ENCODE measurements at regions not wholly inside any gene's neighbourhood (a gene's known extent, or its start where the extent isn't known, plus 50 kb on each side); places are given as distances from the start of the nearest gene placed in this dataset.

DNA sequence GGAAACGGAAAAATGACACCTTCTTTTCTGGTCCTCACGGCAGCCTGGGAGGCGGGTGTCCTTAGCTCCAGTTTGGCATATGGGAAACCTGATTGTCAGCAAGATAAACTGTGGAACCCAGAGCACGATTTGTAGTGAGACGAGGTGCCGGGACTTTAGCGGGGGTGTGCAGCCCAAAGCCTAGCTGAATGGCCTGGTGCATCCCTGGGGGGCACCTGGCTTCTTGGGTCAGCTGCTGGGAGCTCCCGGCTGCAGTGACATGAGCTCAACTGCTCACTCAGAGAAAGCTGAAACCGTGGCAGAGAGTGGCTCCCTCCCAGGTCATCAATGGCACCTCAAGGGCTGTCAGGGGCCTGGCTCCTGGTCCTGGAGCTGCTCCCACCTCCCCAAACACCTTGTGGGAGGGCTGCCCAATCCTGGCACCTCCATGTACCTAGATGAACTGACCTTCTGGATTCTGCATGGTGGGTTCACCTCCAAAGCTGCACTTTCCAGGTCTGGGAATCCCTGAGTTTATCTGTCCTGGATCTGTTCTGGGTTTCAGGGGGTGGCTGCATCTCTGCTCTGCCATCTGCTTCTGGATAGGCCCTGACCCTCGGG lies 260.5 kb downstream of the MATN1 start:
- no peak overlapping the region for H3K4me2 ChIP-seq (ENCODE audit: low read length)
- H3K36me3 ChIP-seq (ENCODE audit: control insufficient read depth, low read length), result no peaks in the 10 kb centered on the region
- TF ChIP-seq, protein P1, sequence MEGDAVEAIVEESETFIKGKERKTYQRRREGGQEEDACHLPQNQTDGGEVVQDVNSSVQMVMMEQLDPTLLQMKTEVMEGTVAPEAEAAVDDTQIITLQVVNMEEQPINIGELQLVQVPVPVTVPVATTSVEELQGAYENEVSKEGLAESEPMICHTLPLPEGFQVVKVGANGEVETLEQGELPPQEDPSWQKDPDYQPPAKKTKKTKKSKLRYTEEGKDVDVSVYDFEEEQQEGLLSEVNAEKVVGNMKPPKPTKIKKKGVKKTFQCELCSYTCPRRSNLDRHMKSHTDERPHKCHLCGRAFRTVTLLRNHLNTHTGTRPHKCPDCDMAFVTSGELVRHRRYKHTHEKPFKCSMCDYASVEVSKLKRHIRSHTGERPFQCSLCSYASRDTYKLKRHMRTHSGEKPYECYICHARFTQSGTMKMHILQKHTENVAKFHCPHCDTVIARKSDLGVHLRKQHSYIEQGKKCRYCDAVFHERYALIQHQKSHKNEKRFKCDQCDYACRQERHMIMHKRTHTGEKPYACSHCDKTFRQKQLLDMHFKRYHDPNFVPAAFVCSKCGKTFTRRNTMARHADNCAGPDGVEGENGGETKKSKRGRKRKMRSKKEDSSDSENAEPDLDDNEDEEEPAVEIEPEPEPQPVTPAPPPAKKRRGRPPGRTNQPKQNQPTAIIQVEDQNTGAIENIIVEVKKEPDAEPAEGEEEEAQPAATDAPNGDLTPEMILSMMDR (IDR thresholded peaks at IDR 0.05; ENCODE audit: low read depth, low read length, poor library complexity, severe bottlenecking), result no peak
- H3K4me1 ChIP-seq (ENCODE audit: control insufficient read depth, low read length), result no peaks in the 10 kb centered on the region
- H3K4me3 ChIP-seq (ENCODE audit: low read length), result no peak overlapping the region
- H3K9me2 ChIP-seq (replicated peaks; ENCODE audit: control insufficient read depth, low read length), result no peaks in the 10 kb centered on the region
- no peak overlapping the region for H3K27ac ChIP-seq (ENCODE audit: low read depth, low read length)
- H3K27me3 ChIP-seq (ENCODE audit: control insufficient read depth, low read length), result no peaks in the 10 kb centered on the region
- H4K20me1 ChIP-seq (ENCODE audit: control insufficient read depth, insufficient read depth, low read depth, low read length), result no peaks in the 10 kb centered on the region
- no peaks in the 10 kb centered on the region for H3K9me3 ChIP-seq (ENCODE audit: control insufficient read depth, insufficient read depth, low read length)
- no peaks in the 10 kb centered on the region for H3K79me2 ChIP-seq (ENCODE audit: control insufficient read depth, low read length)
- no peaks in the 10 kb centered on the region for H3F3A ChIP-seq (ENCODE audit: control insufficient read depth, insufficient read depth)

DNA sequence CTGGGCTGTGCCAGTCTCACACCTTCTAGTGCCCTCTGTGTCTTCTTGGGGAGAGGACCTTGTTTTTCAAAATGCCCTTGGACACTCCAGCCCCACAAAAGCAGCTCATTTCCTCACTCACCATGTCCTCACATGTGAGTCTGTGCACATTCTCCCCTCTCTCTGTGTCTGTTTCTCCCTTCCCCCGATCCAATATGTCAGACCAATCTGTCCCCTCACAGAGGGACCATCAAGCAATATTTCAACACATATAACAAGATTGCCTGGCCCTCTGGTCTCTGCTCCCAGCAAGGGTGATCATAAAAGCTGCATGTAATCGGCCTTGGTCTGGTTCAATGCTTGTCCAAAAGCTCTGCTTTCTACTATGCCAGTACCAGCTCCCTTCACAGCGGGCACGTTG lies 261.2 kb downstream of the MATN1 start:
- H3K27ac ChIP-seq (ENCODE audit: low read depth, low read length), result no peak overlapping the region
- no peaks in the 10 kb centered on the region for H3K9me2 ChIP-seq (replicated peaks; ENCODE audit: control insufficient read depth, low read length)
- H3K4me2 ChIP-seq (ENCODE audit: low read length), result no peak overlapping the region
- no peaks in the 10 kb centered on the region for H3K79me2 ChIP-seq (ENCODE audit: control insufficient read depth, low read length)
- H3K36me3 ChIP-seq (ENCODE audit: control insufficient read depth, low read length), result no peaks in the 10 kb centered on the region
- no peaks in the 10 kb centered on the region for H4K20me1 ChIP-seq (ENCODE audit: control insufficient read depth, insufficient read depth, low read depth, low read length)
- TF ChIP-seq EZH2phosphoT487 (IDR thresholded peaks at IDR 0.05; ENCODE audit: borderline replicate concordance, low read length), result no peak
- TF ChIP-seq, protein P1 (IDR thresholded peaks at IDR 0.05; ENCODE audit: low read depth, low read length, poor library complexity, severe bottlenecking), result no peak
- H3K9me3 ChIP-seq (ENCODE audit: control insufficient read depth, insufficient read depth, low read length), result no peaks in the 10 kb centered on the region
- no peaks in the 10 kb centered on the region for H3K27me3 ChIP-seq (ENCODE audit: control insufficient read depth, low read length)
- H3F3A ChIP-seq (ENCODE audit: control insufficient read depth, insufficient read depth), result no peaks in the 10 kb centered on the region
- H3K4me1 ChIP-seq (ENCODE audit: control insufficient read depth, low read length), result no peaks in the 10 kb centered on the region
- no peak overlapping the region for H3K4me3 ChIP-seq (ENCODE audit: low read length)

DNA sequence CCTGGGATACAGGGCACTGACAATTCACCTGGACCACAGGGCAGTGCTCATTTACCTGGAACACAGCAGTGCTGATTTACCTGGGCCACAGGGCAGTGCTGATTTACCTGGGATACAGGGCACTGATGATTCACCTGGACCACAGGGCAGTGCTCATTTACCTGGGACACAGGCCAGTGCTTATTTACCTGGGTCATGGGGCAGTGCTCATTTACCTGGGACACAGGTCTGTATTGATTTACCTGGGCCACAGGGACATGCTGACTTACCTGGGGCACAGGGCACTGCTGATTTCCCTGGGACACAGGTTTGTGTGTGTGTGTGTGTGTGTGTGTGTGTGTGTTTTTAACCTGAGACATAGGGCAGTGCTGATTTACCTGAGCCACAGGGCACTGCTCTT lies 261.7 kb downstream of the MATN1 start:
- H3F3A ChIP-seq (ENCODE audit: control insufficient read depth, insufficient read depth), result no peaks in the 10 kb centered on the region
- H3K4me3 ChIP-seq (ENCODE audit: low read length), result no peak overlapping the region
- no peaks in the 10 kb centered on the region for H4K20me1 ChIP-seq (ENCODE audit: control insufficient read depth, insufficient read depth, low read depth, low read length)
- H3K4me1 ChIP-seq (ENCODE audit: control insufficient read depth, low read length), result no peaks in the 10 kb centered on the region
- no peak overlapping the region for H3K4me2 ChIP-seq (ENCODE audit: low read length)
- H3K9me3 ChIP-seq (ENCODE audit: control insufficient read depth, insufficient read depth, low read length), result no peaks in the 10 kb centered on the region
- H3K27ac ChIP-seq (ENCODE audit: low read depth, low read length), result no peak overlapping the region
- H3K9me2 ChIP-seq (replicated peaks; ENCODE audit: control insufficient read depth, low read length), result no peaks in the 10 kb centered on the region
- H3K79me2 ChIP-seq (ENCODE audit: control insufficient read depth, low read length), result no peaks in the 10 kb centered on the region
- no peaks in the 10 kb centered on the region for H3K36me3 ChIP-seq (ENCODE audit: control insufficient read depth, low read length)
- TF ChIP-seq, protein P1 (IDR thresholded peaks at IDR 0.05; ENCODE audit: low read depth, low read length, poor library complexity, severe bottlenecking), result no peak
- no peak for TF ChIP-seq EZH2phosphoT487 (IDR thresholded peaks at IDR 0.05; ENCODE audit: borderline replicate concordance, low read length)
- no peaks in the 10 kb centered on the region for H3K27me3 ChIP-seq (ENCODE audit: control insufficient read depth, low read length)
